Calu3 (cell line): ENCODE measurements at regions not wholly inside any gene's neighbourhood (a gene's known extent, or its start where the extent isn't known, plus 50 kb on each side); places are given as distances from the start of the nearest gene placed in this dataset.

Source experiments
- BruUV-seq: library from RNA; stranded (reverse); fragments of 400-500 nt; replicated peaks from 2 replicates; lab custom pipeline; 2021; lab: Mats Ljungman, UMichigan
- CTCF ChIA-PET: fragments of 300-600 bp; sonication (Branson Sonifier 250); formaldehyde crosslinking; loops from one replicate; lab custom pipeline; 2022; ENCODE audit warnings: antibody characterized with exemption; lab: Charles Lee
- DNase-seq: peaks from one replicate; pipeline ENCODE4 v3.0.0; 2022
- H3K27ac Mint-ChIP-seq: one replicate; pipeline ENCODE4 v1.8.0; 2022; ENCODE audit warnings: mixed read lengths; ENCODE audit not compliant: unreplicated experiment
- H3K27me3 Mint-ChIP-seq: one replicate; pipeline ENCODE4 v1.8.0; 2022; ENCODE audit warnings: mixed read lengths; ENCODE audit not compliant: unreplicated experiment
- H3K36me3 Mint-ChIP-seq: one replicate; pipeline ENCODE4 v1.8.0; 2022; ENCODE audit warnings: mild to moderate bottlenecking, moderate library complexity, mixed read lengths; ENCODE audit not compliant: insufficient read depth, unreplicated experiment
- H3K4me1 Mint-ChIP-seq: one replicate; pipeline ENCODE4 v1.8.0; 2022; ENCODE audit warnings: mild to moderate bottlenecking, low read depth, mixed read lengths; ENCODE audit not compliant: unreplicated experiment
- H3K4me3 Mint-ChIP-seq: one replicate; pipeline ENCODE4 v1.8.0; 2022; ENCODE audit warnings: mild to moderate bottlenecking, low read depth, moderate library complexity, mixed read lengths; ENCODE audit not compliant: unreplicated experiment
- H3K9me3 Mint-ChIP-seq: one replicate; pipeline ENCODE4 v1.8.0; 2022; ENCODE audit warnings: low read depth, mixed read lengths; ENCODE audit not compliant: unreplicated experiment
- CTCF ChIP-seq: fragments of 200-600 bp; IDR thresholded peaks from one replicate; pipeline ENCODE4 v1.8.0; 2022; ENCODE audit warnings: antibody characterized with exemption; ENCODE audit not compliant: unreplicated experiment
- intact Hi-C: fragments of 100-400 bp; cut with micrococcal nuclease; formaldehyde crosslinking; loops from one replicate; pipeline ENCODE4 v1.10.0; 2022; ENCODE audit not compliant: unreplicated experiment

- DNase-seq: no peak
- CTCF ChIA-PET: interaction anchor here (0.8 kb wide), 1 partner anchor 17 kb away, joined by 4 read pairs; no protein-coding TSS in a partner anchor
- H3K27ac Mint-ChIP-seq: no peak overlapping the region
- BruUV-seq: no TSS peak
- intact Hi-C loops: loop anchor here (10.0 kb wide), 2 partner anchors 375 to 585 kb away; partner anchors contain the start of gene HMGB1
- H3K36me3 Mint-ChIP-seq: peaks cover 4% of the 10 kb centered on the region
- H3K9me3 Mint-ChIP-seq: no peaks in the 10 kb centered on the region
- no peaks in the 10 kb centered on the region for H3K4me1 Mint-ChIP-seq
- no peaks in the 10 kb centered on the region for H3K27me3 Mint-ChIP-seq
- H3K4me3 Mint-ChIP-seq: no peak overlapping the region
- no peak for TF ChIP-seq CTCF
Observed at GRCh38 chr13:31049833-31050232, 111.9 kb downstream of the HSPH1 start.

- Mint-ChIP-seq H3K9me3 (no peaks in the 10 kb centered on the region), H3K27ac (no peak overlapping the region), H3K4me1 (no peaks in the 10 kb centered on the region), H3K36me3 (peaks cover 4% of the 10 kb centered on the region), H3K4me3 (no peak overlapping the region), H3K27me3 (no peaks in the 10 kb centered on the region)
- no peak for TF ChIP-seq CTCF
- no peak for DNase-seq
- CTCF ChIA-PET: no interaction called here
- BruUV-seq: no TSS peak
- intact Hi-C loops: loop anchor here (10.0 kb wide), 2 partner anchors 374 to 584 kb away; partner anchors contain the start of gene HMGB1
Observed at GRCh38 chr13:31049083-31049482, 112.6 kb downstream of the HSPH1 start.

GRCh38 chr13:31048521-31048920 is 113.2 kb downstream of the HSPH1 start:
- TF ChIP-seq CTCF: no peak
- H3K9me3 Mint-ChIP-seq: no peaks in the 10 kb centered on the region
- H3K4me3 Mint-ChIP-seq: no peak overlapping the region
- peaks cover 4% of the 10 kb centered on the region for H3K36me3 Mint-ChIP-seq
- H3K4me1 Mint-ChIP-seq: no peaks in the 10 kb centered on the region
- DNase-seq: no peak
- no peak overlapping the region for H3K27ac Mint-ChIP-seq
- H3K27me3 Mint-ChIP-seq: no peaks in the 10 kb centered on the region
- CTCF ChIA-PET: no interaction called here
- BruUV-seq: no TSS peak
- intact Hi-C loops: loop anchor here (10.0 kb wide), 2 partner anchors 374 to 584 kb away; partner anchors contain the start of gene HMGB1

- H3K36me3 Mint-ChIP-seq: peaks cover 4% of the 10 kb centered on the region
- H3K4me1 Mint-ChIP-seq: peaks cover 6% of the 10 kb centered on the region
- intact Hi-C loops: loop anchor here (10.0 kb wide), 2 partner anchors 372 to 582 kb away; partner anchors contain the start of gene HMGB1
- CTCF ChIA-PET: no interaction called here
- no TSS peak for BruUV-seq
- H3K9me3 Mint-ChIP-seq: no peaks in the 10 kb centered on the region
- H3K27ac Mint-ChIP-seq: no peak overlapping the region
- no peak overlapping the region for H3K4me3 Mint-ChIP-seq
- DNase-seq: no peak
- no peaks in the 10 kb centered on the region for H3K27me3 Mint-ChIP-seq
- TF ChIP-seq CTCF: no peak
Observed at GRCh38 chr13:31046711-31047279, 114.3 kb downstream of the TEX26 start.
